NCI-H748 (cell line): ENCODE measurements at regions not wholly inside any gene's neighbourhood (a gene's known extent, or its start where the extent isn't known, plus 50 kb on each side); places are given as distances from the start of the nearest gene placed in this dataset.
A peak's percentile ranks its signal among the peaks of the same experiment; 100 is the strongest.
"Not testable (repeated sequence)": the region's sequence is repeated elsewhere in the genome, so short reads cannot be mapped to it uniquely, and the experiment has no call there.

Experiments
- DNase-seq: peaks from one replicate; lab custom pipeline; 2025; ENCODE audit not compliant: unreplicated experiment; lab: John Stamatoyannopoulos, UW

DNA sequence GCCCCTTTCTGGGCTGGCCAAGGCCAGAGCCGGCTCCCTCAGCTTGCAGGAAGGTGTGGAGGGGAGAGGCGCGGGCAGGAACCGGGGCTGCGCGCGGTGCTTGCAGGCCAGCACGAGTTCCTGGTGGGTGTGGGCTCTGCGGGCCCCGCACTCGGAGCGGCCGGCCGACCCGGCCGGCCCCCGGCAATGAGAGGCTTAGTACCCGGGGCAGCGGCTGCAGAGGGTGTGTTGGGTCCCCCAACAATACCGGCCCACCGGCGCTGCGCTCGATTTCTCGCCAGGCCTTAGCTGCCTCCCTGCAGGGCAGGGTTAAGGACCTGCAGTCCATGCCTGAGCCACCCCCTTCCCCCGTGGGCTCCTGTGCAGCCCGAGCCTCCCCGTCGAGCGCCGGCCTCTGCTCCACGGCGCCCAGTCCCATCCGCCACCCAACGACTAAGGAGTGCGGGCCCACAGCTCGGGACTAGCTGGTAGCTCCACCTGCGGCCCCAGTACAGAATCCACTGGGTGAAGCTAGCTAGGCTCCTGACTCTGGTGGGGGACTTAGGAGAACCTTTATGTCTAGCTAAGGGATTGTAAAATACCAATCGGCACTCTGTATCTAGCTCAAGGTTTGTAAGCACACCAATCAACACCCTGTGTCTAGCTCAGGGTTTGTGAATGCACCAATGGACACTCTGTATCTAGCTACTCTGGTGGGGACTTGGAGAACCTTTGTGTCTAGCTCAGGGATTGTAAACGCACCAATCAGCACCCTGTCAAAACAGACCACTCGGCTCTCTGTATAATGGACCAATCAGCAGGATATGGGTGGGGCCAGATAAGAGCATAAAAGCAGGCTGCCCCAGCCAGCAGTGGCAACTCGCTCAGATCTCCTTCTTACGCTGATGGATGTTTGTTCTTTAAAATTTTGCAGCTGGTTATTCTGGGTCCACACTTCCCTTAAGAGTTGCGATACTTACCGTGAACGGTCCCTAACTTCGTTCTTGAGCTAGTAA, 167.4 kb upstream of the RREB1 start:
- DNase-seq: no peak

DNA sequence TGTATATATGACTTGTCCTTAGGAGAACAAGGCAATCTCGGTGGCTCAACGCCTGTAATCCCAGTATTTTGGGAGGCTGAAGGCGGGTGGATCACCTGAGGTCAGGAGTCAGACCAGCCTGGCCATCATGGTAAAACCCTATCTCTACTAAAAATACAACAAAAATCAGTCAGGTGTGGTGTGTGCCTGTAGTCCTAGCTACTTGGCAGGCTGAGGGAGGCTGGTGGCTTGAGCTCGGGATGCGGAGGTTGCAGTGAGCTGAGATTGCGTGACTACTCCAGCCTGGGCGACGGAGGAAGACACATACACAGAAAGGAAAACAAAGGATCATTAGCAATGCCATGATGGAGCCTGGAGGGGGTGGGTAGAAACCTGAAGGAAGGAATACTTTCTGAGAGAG, 166.6 kb upstream of the RREB1 start:
- DNase-seq: no peak

DNA sequence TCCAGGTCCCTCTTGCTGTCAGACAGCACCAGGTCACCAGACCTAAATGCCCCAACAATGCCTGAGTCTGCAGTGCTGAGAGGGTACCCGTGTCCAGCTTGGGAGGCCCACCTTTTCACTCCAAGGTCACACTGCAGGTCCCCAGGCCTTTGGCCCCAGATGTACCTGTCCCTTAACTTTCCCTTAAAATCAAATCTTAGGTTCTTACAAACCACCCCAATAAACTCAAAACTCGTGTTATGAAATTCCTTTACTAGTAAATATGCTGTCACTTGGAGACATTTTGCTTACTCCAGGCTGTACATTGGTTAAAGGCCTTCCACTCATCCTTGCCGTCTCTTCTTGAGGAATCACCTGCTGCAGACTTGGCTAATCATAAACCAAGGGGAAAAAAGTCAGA, 165.7 kb upstream of the RREB1 start:
- DNase-seq: no peak

DNA sequence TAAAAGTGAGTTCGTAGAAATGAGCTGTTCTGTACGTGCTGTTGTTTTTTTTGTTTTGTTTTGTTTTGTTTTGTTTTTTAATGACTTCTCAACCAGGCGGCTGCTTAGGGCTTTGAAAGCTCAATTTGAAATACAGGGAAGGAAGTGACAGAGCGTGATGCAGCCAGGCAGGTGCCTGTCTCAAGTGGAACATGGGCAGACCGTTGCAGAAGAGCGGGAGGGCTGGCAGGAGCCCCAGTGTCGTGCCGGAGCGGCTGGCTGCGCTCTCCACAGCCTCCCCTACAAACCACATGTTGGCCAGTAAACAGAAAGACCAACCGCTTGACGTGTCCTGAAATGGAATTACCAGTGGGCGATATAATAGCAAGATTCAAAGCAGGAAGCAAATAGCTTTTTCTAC, 164.9 kb upstream of the RREB1 start:
- peak; percentile 71 for DNase-seq

DNA sequence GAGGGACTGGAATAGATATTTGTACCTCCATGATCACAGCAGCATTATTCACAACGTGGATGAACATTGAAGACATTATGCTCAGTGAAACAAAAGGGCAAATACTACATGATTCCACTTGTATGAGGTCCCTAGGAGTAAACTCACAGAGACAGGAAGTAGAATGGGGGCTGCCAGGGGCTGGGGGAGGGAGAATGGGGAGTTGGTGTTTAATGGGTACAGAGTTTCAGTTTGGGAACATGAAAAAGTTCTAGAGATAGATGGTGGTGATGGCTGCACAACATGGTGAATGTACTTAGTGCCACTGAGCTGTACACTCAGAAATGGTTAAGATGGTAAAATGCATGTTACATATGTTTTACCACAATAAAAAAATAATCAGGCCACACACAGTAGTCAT, 164.3 kb upstream of the RREB1 start:
- no peak for DNase-seq

DNA sequence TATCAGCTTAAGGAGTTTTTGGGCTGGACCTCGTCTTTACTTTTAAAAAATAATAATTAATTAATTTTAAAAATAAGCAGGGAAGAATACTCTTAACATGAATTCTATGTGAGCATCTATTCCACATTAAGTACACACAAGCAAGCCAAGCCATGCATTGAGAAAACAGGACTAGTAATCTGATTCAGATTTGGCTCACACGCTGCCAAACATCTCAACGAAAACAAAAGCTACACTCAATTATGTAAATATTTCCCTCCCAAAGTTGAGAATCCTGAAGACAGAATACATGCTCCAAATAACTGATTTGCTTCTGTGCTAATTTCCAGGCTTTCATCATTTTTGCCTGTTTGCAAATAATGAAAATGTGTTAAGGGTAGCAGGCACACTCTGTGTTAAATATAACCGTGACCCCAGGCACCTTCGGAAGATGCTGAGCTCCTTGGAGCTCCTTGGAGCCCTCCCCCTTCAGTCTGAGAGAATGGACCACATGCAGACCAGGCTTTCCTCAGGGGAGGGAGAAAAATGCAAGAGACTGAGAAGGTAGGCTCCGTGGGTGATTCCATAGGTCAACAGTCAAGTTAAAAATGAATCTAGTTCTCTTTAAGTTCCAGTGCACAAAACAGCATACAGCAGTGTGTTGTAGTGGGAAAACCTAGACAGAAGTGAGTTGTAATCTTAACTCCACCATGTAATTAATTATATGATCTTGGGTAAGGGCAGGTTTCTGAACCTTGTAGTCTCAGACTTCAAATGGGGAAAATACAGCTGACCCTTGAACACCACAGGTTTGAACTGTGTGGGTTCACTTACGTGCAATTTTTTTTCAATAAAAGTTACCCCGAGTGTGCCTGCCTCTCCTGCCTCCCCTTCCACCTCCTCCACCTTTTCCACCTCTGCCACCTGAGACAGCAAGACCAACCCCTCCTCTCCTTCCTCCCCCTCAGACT, 161.3 kb upstream of the RREB1 start:
- DNase-seq: no peak

DNA sequence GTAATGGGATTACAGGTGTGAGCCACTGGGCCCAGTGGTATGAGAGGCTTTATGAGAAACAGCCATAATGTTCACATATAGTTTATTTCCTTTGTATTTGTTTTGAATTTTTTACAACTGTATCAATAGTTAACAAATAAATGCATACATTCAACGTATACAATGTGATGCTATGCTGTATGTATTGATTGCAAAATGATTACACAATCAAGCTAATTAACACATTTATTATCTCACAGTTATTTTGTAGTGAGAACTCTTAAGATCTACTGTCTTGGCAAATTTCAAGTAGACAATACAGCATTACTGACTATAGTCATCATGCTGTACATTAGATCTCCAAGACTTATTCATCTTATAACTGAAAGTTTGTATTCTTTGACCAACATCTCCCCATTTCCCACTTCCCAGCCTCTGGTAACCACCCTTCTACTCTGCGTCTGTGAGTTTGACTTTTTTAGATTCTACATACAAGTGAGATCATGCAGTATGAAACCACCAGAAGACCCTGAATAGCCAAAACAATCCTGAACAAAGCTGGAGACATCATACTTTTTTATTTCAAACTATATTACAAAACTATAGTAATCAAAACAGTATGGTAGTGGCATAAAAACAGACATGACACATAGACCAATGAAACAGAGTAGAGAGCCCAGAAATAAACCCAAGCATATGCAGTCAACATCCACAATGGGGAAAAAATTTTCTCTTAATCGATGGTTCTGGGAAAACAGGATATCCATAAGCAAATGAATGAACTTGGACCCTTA, 157.2 kb upstream of the RREB1 start:
- no peak for DNase-seq

DNA sequence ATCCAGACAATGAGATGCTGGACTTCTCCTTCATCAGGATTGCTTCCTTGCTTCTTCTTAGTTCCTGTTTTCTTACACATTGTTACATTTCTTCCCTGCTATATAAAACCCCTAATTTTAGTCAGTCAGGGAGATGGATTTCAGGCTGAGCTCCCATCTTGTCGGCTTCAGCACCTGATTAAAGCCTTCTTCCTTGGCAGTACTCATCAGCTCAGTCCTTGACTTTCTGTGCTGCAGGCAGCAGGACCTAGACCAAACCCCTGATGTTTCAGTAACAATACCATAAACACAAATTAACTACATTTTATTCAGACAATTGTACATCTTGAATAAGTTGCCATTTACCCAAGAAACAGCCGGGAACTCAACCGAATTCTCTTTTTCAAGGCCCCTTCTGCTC, 156.4 kb upstream of the RREB1 start:
- no peak for DNase-seq

DNA sequence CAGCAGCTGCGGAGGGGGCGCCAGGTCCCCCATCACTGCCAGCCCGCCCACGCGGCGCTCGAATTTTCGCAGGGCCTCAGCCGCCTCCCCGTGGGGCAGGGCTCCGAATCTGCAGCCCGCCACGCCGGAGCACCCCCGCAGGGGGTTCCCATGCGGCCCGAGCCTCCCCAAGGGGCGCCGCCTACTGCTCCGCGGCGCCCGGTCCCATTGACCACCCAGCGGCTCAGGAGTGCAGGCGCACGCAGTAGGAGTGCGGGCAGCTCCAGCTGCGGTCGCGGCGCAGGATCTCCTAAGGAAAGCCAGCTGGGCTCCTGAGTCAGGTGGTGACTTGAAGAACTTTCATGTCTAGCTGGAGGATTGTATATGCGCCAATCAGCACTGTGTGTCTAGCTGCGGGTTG, 155.3 kb upstream of the RREB1 start:
- DNase-seq: no peak

DNA sequence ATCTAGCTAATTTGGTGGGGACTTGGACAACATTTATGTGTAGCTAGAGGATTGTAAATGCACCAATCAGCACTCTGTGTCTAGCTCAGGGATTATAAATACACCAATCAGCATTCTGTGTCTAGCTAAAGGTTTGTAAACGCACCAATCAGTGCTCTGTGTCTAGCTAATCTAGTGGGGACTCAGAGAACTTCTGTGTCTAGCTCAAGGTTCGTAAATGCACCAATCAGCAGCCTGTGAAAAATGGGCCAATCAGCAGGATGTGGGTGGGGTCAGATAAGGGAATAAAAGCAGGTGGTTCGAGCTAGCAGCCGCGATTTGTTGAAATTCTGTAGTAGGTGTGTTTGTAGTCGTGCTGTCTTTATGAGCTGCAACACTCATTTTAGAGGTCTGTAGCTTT, 154.8 kb upstream of the RREB1 start:
- not testable (repeated sequence) for DNase-seq

DNA sequence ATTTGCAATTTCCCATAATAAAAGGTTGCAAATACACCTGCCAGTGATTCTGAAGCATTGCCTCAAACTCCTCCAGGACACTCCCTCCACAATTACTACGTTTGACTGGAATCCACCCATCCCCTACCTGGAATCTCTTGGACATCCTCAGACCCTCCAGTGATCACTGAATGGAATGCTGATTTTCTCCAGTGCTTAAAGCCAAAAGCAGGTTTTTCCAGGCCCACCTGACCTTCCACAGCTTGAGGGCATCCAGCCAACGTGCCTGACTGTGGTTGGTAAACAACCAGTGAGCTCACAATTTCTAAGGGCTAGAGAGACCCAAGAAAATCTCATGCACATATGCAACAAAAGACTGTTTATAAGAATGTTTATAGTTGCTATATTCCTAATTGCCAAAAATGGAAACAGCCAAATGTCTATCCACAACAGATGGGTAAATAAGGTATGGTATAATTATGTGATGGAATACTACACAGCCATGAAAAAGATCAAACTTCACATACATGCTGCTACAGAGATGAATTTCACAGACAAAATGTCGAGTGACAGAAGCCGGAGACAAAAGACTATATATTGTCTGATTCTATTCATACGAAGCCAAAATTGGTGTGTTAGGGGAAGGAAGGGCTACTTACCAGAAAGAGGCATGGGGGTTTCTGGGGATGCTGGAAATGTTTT, 147.1 kb upstream of the RREB1 start:
- DNase-seq: peak; percentile 80

DNA sequence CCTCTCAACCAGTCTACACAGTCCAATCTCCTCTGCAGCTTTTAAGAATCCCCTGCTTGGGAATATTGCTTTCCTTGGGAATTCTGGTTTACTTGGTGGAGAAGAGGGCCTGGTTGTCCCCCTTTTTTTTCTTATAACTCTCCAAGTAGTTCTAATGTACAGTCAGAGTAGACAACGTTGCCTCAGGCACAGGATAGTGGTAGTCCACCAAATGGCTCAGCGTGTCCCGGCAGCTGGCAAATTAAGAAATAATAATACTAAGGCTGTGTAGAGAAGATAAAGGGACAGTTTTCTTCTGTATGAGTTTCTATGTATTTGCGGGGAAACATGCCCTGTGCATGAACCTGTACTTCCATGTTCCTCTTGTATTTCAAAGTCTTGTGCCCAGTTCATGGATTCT, 145.7 kb upstream of the RREB1 start:
- no peak for DNase-seq

DNA sequence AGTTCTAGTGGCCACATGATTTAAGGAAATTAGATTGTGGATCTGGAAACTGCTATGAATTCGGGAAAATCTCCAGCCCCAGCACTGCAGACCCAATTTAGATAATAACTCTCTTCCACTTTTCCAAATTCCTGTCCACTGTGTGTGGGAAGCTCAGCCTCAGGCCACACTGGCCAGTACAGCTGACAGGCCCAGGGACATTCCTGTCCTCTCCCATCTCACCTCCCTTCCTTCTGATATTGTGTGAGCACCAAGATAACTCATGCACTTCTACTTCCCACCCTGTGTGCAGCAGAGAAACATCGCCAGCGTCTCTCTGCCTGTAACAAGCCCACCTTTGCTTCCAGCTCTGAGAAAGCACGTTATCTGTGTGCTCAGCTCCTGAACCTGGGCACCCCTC, 145.1 kb upstream of the RREB1 start:
- DNase-seq: no peak

DNA sequence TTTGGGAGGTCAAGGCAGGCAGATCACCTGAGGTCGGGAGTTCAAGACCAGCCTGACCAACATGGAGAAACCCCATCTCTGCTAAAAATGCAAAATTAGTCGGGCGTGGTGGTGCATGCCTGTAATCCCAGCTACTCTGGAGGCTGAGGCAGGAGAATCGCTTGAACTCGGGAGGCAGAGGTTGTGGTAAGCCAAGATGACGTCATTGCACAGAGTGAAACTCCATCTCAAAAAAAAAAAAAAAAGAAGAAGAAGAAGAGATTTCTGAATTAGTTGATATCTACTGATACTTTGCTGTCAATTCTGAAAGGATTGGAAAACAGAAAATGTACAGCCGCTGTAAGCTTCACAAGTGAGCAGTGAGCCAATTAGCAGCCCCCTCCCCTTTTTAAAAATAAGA, 144.4 kb upstream of the RREB1 start:
- not testable (repeated sequence) for DNase-seq

DNA sequence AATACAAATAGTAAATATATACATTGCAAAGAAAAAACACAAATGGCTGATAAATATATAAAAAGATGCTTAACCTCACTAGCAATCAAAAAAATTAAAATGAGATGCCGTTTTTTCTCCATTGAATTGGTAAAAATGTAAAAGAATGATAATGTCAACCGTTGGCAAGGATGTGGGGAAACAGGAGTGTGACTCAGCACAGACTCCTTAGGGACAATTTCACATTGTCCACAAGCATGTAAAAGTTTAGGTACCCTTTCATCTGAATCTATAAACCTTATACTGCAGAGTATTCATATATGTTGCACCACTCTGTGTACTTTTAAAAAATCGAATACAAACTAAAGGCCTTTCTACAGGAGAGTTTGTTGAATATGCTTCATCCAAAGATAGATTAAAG, 143.1 kb upstream of the RREB1 start:
- no peak for DNase-seq

DNA sequence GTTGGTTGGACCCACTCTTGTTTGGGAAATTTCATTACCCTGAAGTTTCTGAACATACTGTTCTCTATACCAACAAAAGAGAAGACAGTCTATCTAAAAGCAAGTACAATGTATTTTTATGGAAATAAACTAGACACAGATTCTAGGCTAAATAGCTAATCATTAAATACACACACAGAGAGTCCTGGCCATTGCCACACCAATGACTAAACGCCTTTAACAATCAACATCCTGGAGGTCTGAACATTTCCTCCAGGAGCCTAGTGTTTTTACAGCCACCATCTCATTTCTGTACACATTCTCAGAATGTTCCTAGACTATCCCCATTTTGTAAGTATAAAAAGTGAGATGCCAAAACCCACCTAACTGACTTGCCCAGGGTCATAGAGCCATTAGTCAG, 141.6 kb upstream of the RREB1 start:
- DNase-seq: no peak

DNA sequence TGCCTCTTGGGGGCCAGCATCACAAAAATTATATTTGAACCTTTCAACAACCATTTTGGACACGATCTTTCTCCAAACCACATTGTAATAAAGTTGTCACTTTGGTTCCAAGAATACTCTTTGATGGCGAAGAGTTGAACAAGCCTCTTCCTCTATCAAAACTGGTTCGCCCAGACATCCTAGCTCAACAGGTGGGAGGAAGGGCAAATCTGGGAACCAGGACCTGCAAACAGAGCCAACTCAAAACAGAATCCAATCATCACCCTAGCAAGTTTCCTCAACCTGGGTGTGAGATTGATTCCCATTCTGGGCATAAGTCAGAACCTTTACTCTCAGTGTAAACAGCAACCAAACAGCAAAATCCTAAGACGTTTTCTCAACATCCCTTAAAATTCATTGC, 141.2 kb upstream of the RREB1 start:
- DNase-seq: no peak

DNA sequence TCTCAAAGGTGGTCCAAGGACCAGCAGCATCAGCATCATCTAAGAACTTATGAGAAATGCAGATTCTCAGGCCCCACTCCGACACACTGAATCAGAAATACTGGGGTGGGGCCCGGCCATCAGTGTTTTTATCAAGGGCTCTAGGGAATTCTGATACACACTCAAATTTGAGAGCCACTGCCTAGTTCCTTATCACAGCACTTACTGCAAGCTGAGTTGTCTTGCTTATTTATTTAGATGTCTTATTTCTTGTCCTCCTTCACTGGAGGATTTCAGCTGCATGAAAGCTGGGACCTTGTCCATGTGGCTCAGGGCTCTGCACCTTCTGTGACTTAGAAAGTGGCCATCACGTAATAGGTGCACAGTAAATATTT, 139.4 kb upstream of the RREB1 start:
- DNase-seq: no peak

DNA sequence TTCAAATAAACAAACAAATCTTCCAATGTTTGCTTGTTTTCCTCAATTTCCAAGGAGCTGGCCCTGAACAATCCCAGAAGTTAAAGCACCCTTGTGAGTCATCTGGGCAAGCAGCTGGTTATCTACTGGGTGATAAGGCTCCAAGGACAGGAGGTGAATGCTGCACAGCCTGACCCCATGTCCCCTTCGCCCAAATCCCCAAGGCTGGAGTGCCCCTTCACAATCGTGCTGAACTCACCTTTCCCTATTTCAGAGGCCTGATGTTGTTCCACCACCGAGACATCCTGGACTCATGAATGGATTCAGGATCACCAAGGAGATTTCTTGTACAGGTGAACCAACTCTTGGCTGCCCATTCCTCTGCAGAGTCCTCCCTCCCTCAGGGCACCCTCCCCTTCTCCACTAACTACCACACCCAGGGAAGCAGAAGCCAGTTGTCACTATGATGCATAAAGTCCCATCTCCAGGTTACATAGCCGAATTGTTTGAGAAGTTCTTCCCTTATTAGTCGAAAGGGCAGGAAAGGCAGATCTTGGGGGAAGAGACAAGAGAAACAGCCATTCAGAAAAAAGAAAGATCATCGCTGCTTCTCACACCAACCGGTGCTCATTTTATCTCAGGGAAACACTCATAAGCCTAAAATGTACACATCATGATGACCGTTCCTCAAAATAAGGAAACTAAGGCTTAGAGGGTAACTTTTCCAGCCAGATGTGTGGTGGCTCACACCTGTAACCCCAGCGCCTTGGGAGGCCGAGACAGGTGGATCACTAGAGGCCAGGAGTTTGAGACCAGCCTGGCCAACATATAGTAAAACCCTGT, 138.8 kb upstream of the RREB1 start:
- DNase-seq: no peak

DNA sequence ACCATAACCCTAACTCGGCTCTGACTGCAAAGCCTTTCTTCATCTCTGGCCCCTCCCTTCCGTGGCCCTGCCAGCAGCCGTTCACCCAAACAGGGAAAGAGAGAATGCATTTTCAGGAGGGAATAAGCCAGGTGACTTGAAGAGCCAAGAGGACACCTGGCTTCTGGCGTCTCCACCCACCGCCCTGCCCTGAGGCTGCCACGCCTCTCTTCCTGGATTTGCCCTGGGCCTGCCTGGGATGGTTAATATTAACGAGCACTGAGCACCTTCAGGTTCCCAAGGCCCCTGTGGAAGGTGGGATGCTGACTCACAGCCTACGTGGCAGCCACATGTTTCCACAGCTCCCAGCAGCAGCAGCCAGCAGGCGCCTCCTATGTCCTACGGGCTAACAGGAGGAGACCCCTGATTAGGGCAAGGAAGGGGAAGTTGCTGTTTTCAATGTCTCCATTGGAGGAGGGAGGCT, 138.0 kb upstream of the RREB1 start:
- DNase-seq: peak; percentile 78
